Heart left ventricle (tissue), 13 donors: ENCODE measurements at regions not wholly inside any gene's neighbourhood (a gene's known extent, or its start where the extent isn't known, plus 50 kb on each side); places are given as distances from the start of the nearest gene placed in this dataset.
"Not testable (repeated sequence)": the region's sequence is repeated elsewhere in the genome, so short reads cannot be mapped to it uniquely, and the experiment has no call there.

Source experiments
- CTCF ChIP-seq, 12 donors: fragments of 200-600 bp; sonication (generic) in 4 of 12; IDR thresholded peaks; one replicate each; pipeline versions ENCODE4 v1.5.0 to v1.8.0; 2018 to 2022; ENCODE audit warnings: antibody characterized with exemption in 12 of 12, mild to moderate bottlenecking in 5 of 12
- POLR2A ChIP-seq, 2 donors: fragments of 450-650 bp; IDR thresholded peaks; one replicate each; pipeline ENCODE4 v1.6.1; 2017; ENCODE audit warnings: antibody characterized with exemption in 2 of 2, mild to moderate bottlenecking in 2 of 2, moderate library complexity in 2 of 2
- donor health status: ischemic (EF 13 %, LVEDD 7.1; RV severe dilation, severe dysfunction).
- donor health status: DM: no; HTN: yes; CAD: no.
- donor health status: DM: no; HTN: no; CAD: no.
- donor health status: ischemic (EF 25% LVEDD 6.9; RV normal size, moderate dysfunction).
- donor health status: ischemic (EF 25% LVEDD 5.7; RV mildly dilated, moderate dysfunction).
- donor health status: ischemic (EF 35%, LVEDD 5.7; RV mildly dilated, moderate dysfunction).
- donor health status: nonischemic (EF 11% LVEDD 7.7; RV severe dilation, severe dysfunction).
- donor health status: DM: yes; HTN: yes; CAD: no.
- donor health status: PGD.
- donor health status: ischemic (EF 29% LVEDD 5.4; RV normal size, mild dysfunction).
- donor health status: nonischemic (EF 23%, LVEDD 6.1; RV moderate dilation, normal function).

GRCh38 chr13:110967156-110967855 lies 52.4 kb upstream of the ANKRD10 start:
- not testable (repeated sequence) for TF ChIP-seq CTCF, POLR2A (IDR thresholded peaks at IDR 0.05)
